AG10803 (cell line): ENCODE measurements at regions not wholly inside any gene's neighbourhood (a gene's known extent, or its start where the extent isn't known, plus 50 kb on each side); places are given as distances from the start of the nearest gene placed in this dataset.

Source experiments
- DNase-seq: peaks from one replicate; pipeline ENCODE4 v3.0.0; 2010; ENCODE audit warnings: low read depth
- H3K4me3 ChIP-seq: 2 replicates; pipeline ENCODE4 v1.5.1; 2011; ENCODE audit warnings: mild to moderate bottlenecking, low read length, control low read depth
- TF ChIP-seq, protein P1 (sequence below): conservative IDR thresholded peaks from 2 replicates; pipeline ENCODE4 v1.5.1; 2011; ENCODE audit warnings: mild to moderate bottlenecking, low read length, control low read depth, inconsistent platforms

DNA sequence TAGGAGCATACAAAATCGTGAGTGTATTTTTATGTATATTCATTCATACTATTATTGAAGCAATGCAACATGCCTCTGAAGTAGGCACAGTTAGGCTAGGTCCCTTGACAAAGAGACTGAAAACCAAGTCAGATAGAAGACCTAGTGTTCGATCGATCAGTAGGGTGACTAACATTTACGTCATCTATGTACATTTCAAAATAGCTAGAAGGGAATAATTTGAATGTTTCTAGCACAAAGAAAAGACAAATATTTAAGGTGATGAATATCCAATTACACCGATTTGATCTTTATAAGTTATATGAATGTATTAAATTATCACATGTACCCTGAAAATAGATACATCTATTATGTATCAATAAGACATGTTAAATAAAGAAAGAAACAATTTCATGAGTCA is 610.1 kb downstream of the TOX3 start:
- TF ChIP-seq, protein P1, sequence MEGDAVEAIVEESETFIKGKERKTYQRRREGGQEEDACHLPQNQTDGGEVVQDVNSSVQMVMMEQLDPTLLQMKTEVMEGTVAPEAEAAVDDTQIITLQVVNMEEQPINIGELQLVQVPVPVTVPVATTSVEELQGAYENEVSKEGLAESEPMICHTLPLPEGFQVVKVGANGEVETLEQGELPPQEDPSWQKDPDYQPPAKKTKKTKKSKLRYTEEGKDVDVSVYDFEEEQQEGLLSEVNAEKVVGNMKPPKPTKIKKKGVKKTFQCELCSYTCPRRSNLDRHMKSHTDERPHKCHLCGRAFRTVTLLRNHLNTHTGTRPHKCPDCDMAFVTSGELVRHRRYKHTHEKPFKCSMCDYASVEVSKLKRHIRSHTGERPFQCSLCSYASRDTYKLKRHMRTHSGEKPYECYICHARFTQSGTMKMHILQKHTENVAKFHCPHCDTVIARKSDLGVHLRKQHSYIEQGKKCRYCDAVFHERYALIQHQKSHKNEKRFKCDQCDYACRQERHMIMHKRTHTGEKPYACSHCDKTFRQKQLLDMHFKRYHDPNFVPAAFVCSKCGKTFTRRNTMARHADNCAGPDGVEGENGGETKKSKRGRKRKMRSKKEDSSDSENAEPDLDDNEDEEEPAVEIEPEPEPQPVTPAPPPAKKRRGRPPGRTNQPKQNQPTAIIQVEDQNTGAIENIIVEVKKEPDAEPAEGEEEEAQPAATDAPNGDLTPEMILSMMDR, result no peak

DNA sequence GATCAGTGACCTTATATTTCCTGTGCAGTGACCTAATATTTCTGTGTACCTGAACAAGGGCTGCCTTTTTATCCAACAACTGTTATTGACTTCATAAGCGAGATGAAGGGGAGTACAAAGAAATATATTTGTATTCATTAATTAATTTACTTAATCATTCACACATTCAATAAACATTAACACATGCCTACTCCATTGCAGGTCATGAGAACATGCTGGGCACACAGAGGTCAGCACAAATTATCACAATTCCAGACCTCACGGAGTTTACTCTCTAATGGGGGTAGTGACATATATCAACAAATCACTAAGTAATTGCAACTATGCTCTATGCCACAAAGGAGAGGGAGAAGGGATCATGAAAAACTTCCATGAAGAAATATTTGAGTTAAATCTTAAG is 614.6 kb downstream of the TOX3 start:
- TF ChIP-seq, protein P1, result no peak
- no peak for DNase-seq
- no peak overlapping the region for H3K4me3 ChIP-seq

More for the DNA sequence above, 610.1 kb downstream of the TOX3 start:
- no peak overlapping the region for H3K4me3 ChIP-seq
- no peak for DNase-seq

DNA sequence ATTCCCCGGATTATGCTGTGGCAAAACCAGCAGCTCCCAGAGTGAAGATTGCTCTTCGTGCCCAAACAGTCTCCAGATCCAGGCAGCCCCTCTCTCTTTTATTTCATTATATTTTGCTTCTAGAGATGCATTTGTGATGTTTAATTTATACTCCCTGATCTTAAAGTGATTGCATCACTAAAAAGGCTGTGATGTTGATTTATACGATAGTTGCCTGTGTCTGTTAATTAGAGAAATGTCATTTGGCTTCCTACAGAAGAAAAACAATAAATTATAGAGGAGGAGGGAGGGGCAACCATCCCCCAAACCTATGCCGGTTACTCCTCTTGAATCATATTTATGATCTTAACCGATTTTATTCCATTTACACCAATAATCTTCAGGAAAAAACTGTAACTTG is 615.3 kb downstream of the TOX3 start:
- no peak for DNase-seq
- TF ChIP-seq, protein P1, result no peak

DNA sequence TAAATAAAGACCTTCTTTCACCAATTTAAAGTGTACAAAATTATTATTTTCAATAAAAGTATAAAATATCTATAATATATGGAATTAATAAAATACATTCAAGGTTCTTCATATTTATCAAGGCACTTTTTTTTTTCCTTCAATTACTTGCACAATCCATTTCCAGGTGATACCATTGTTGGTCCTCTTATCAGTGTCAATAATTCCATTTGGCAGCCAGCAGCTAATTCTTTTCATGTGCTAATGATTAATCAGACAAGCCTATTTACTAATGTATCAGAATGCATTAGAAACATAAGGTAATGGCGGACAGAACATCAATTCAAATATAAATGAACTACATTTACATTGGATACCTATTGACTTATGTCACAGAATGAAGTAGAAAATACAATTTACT is 622.2 kb downstream of the TOX3 start:
- TF ChIP-seq, protein P1, result no peak
- H3K4me3 ChIP-seq, result no peak overlapping the region
- no peak for DNase-seq

More for the DNA sequence above, 615.3 kb downstream of the TOX3 start:
- H3K4me3 ChIP-seq, result no peak overlapping the region

DNA sequence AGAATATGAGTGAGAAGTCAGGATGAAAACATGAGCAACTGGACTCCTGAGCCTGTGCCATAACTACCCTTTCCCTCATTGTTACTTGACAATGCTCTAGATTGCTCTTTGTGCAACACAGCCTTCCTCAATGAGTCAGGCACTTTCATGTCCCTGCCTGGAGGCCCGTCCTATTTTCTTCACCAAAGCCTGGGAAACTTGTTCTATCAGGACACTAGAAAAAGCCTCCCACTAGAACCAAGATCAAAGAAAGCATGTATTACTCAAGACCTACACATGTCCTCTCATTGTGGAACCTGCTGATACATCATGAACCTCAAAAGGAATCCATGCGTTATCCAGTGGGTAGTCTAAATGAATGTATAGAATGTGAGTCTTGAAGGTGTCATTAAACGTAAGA is 624.5 kb downstream of the TOX3 start:
- no peak overlapping the region for H3K4me3 ChIP-seq
- TF ChIP-seq, protein P1, result no peak
- no peak for DNase-seq

DNA sequence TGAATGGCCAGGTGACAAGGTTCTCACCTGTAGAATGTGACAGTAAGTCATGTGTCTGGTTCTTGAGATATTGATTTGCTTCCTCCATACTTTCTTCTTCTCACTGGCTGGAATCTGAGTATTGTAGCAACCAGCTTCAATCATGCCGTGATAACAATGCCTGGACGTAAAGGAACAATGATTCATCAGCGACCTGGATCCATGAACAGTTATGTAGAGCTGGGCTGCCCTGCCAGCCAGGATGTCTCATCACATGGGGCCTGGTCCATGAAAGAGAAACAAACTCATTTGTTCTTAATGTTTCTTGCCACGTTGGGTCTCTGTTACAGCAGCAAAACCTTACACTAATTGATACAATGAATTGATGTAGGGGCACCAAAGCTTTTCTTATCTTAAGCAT is 627.2 kb downstream of the TOX3 start:
- no peak for DNase-seq
- H3K4me3 ChIP-seq, result no peak overlapping the region
- TF ChIP-seq, protein P1, result no peak

DNA sequence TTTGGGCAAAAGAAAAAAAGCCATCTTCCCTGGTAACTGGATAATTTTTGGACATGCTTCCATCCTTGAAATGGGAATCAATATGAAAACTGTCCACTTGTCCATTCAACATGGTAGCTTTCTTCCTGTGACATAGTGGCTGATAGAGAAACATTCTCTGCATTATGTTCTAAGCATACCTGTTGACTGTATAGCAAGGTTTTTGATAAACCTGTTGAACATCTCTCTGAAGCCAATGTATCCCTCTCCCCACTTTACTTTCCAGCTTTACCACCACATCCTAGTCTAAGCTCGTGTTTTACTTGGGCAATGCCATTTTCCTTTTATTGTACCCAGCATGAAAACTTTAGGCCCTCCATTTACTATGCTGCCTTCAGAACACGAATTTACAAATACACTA is 630.1 kb downstream of the TOX3 start:
- TF ChIP-seq, protein P1, result no peak
- H3K4me3 ChIP-seq, result no peak overlapping the region
- DNase-seq, result no peak
